NCI-H2171 treated with DMSO at 0.1 percent for 48 hours (cell line): ENCODE measurements at regions not wholly inside any gene's neighbourhood (a gene's known extent, or its start where the extent isn't known, plus 50 kb on each side); places are given as distances from the start of the nearest gene placed in this dataset.
A peak's percentile ranks its signal among the peaks of the same experiment; 100 is the strongest.
"Not testable (repeated sequence)": the region's sequence is repeated elsewhere in the genome, so short reads cannot be mapped to it uniquely, and the experiment has no call there.

Experiments
- DNase-seq: peaks from one replicate; lab custom pipeline; 2025; lab: John Stamatoyannopoulos, UW

- DNase-seq: no peak
Measured at GRCh38 chr21:27070861-27071670, 104.2 kb upstream of the ADAMTS5 start.

DNA sequence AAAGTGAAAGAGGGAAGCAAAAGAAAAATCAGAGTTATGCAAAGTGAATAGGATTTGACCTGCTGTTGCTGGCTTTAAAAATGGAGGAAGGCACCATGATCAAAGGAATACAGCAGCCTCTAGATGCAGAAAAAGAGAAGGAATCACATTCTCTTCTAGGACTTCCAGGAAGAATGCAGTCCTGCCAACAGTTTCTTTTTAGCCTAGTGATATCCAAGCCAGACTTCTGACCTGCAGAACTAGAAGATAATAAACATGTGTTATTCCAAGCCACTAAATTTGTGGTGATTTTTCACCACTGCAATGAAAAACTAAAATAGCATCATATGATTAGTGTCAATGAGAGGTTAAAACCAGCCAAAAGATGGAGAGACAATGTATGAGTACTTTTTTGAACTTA lies 101.9 kb upstream of the ADAMTS5 start:
- DNase-seq: no peak

DNA sequence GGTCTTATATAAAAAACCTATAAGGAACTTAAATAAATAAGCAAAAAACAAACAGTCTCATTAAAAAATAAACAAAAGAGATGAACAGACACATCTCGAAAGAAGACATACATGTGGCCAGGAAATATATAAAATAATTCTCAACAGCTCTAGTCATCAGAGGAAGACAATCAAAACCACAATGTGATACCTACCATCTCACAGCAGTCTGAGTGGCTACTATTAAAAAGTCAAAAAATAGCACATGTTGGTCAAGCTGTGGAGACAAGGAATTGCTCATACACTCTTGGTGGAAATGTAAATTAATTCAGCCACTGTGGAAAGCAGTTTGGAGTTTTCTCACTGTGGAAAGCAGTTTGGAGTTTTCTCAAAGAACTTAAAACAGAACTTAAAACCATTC lies 100.3 kb upstream of the ADAMTS5 start:
- no peak for DNase-seq

DNA sequence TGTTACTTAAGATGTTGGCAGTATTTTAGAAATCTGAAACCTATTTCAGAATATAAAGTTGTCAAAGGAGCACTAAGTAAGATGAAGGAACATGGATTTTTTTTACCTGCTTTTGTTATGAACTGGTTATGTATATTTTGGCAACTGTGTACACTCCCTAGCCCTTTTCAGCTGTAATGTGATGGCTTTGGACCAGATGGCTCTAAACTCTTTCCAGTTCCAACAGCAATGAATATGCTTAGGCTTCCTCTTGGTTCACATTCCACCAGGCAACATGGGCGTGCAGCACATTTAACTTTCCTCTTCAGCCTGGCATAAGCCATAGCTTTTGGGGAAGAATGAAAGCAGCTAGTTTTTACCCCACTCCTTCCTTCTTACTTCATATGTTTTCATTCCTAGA lies 95.6 kb upstream of the ADAMTS5 start:
- no peak for DNase-seq

DNA sequence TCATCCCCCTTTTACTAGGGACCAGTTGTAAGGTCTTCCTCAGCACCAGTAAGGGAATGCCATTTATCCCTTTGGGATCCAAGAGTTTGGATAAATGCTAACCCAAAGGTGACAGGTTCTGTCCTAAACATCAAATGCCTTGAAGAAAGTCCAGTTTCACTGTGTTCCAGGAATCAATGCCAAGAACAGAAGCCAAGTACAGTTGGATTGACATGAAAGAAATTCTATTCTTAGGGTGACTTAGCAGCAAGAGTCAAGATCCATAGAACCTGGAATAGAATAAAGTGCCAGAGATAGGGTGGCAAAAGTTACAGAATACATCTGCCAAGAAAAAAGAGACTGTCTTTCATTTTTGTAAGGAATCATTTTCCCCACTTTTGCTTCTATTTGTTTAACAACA lies 94.9 kb upstream of the ADAMTS5 start:
- DNase-seq: no peak

DNA sequence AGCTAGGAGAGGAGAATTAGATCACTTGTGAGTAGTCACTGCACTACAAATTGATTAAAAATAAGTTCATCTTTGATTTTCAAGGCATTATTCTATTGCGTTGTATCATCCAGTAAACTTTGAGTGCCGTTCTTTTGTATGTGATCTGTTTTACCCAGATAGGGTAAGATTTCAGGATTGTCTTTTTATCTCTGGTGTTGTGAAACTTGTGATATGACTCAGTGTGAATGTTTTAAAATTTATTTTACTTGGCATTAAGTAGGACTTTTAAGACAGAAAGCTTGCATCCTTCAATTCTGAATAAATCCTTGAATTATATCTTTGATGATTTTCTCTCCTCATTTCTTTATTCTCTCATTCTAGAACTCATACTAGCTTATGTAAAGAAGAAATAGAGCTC lies 93.3 kb upstream of the ADAMTS5 start:
- DNase-seq: no peak

GRCh38 chr21:27058673-27059605 lies 92.1 kb upstream of the ADAMTS5 start:
- DNase-seq: no peak

GRCh38 chr21:27057997-27058396 lies 91.1 kb upstream of the ADAMTS5 start:
- DNase-seq: no peak

DNA sequence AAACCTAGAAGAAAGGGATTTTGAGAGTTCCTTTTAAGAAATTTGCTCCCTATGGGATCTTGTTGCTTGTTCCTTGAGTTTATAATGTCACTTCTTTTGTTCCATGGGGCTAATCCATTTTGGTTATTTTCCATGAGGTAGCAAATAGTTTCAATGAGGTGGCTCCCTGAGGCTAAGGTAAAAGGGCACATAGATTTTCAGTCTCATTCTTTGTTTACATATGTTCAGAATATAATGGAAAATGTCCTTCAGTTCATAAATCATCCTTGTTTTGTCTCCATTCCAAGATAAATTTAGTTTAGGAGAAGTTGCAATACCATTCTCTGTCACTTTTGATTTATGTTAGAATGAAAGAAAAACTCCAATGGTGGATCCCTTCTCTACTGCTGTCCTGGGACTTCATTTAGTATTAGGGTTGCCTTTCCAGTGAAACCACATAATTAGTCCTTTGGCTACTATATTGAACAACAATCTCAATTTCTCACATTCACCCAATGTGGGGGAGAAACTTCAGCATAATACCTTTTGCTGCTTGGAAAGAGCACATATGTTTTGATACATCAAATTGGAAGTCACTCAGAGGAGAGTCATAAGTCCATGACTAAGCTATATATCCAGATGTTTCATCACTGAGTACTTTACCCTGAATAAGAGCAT lies 80.9 kb upstream of the ADAMTS5 start:
- DNase-seq: no peak

- no peak for DNase-seq
Measured at GRCh38 chr21:27047283-27047657, 80.4 kb upstream of the ADAMTS5 start.

DNA sequence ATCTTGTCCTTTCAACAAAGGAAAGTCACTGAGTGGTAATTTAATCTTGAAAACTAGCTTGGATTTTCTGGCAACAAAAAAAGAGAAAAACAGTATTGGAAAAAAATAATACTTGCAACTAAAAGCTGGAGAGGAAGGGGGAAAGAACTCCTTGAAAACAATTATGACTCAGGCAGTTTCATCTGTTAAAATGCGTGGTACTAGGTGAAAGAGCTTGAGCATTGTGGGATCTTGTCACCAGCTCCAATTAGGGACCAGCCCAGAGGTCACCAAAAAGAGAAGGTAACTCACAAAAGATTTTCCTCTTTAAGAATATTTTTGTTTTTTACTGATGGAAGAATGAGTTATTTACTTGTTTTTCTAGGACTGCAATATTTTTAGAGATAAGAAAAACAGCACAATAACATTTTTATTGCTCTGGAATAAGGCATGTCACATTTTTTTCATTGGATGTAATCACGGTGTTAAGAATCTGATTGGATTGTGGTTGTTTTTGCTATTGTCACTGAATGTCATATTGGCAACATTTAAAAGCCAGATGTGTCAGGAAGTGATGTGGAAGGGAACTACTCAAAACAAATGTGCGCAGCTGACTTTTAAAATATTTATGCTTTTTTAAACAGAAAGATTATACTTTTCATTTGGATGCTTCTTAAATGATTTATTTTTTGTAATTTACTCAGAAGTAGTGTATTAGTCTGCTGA lies 78.5 kb upstream of the ADAMTS5 start:
- DNase-seq: no peak

DNA sequence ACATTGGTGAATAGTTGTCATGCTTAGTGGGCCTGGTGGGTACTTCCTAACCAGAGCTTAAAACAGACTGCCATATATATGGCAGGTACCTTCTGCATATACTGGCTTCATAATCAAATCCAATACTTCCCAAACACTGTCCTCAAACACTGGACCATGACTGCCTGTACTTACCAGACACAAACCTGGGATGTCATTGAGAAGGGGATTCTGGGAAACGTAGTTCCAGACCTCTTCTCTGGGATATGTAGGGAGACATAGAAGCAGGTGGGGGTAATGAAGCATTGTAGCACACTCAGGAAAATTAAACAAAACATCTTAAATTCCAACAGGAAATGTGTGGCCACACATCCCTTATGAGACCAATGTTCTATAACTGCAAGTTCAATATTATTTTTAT lies 76.5 kb upstream of the ADAMTS5 start:
- DNase-seq: peak; percentile 25

- no peak for DNase-seq
Measured at GRCh38 chr21:27040738-27041469, 74.0 kb upstream of the ADAMTS5 start.

- peak; percentile 46 for DNase-seq
Measured at GRCh38 chr21:27036736-27037301, 69.9 kb upstream of the ADAMTS5 start.

DNA sequence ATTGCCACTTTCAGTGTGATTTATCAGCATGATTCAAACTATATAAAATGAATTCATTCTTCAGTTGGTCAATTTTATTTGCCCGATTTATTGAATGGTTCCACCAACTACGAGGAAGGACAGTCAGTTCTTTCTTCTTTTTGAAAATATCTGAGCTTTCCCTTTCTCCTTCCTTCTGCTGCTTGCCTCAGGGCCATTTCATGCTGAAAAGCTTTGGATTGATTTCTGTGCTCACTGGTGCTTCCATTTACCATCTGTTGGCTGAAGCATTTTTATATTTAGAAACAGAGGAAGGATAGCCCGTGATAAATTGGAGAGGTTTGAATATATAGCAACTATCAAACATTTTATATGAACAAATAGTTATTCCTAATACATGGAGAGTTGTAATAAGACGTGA lies 68.9 kb upstream of the ADAMTS5 start:
- DNase-seq: peak; percentile 88

DNA sequence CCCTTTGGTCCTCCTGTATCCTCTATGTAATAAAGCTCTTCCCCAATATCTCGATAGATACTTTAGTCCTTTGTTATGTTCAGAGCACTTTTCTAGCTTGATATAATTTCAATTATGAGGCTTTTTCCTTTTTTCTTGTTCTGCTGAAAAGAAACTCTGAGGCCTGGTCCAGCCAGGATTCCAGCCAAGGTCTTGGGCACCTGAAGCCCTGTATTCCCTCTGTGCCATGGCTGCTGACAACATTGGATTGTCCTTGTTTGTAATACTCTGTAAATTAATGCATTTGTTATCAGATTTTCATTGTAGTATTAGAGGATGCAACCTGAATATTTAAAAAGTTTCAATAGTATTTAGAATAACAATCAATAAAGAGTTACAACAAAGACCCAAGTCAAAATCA lies 67.9 kb upstream of the ADAMTS5 start:
- no peak for DNase-seq

DNA sequence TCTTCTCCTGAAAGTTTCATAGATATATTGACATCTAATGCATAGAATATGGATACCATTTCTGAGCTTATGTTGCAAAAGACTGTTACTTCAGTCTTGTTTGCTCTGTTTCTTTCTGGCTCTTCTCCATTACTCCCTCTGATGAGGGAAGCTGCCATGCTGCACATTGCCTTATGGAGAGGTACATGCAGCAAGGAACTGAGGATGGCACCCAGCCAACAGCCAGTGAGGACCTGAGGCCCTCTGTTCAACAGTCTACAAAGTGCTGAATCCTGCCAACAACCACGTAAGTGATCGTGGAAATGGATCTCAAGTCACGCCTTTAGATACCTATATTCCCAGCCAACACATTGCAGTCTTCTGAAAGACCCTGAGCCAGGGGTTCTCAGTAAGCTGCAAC lies 66.6 kb upstream of the ADAMTS5 start:
- DNase-seq: peak; percentile 75

GRCh38 chr21:27026501-27026900 lies 59.6 kb upstream of the ADAMTS5 start:
- no peak for DNase-seq

DNA sequence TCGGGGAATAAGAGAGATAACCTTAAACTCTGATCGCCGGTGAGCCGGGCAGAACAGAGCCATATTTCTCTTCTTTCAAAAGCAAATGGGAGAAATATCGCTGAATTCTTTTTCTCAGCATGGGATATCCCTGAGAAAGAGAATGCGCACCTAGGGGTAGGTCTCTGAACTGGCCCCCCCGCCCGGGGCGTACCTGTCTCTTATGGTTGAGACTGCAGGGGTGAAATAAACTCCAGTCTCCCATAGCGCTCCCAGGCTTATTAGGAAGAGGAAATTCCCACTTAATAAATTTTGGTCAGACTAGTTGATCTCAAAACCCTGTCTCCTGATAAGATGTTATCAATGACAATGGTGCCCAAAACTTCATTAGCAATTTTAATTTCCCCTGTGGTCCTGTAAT lies 58.8 kb upstream of the ADAMTS5 start:
- not testable (repeated sequence) for DNase-seq

DNA sequence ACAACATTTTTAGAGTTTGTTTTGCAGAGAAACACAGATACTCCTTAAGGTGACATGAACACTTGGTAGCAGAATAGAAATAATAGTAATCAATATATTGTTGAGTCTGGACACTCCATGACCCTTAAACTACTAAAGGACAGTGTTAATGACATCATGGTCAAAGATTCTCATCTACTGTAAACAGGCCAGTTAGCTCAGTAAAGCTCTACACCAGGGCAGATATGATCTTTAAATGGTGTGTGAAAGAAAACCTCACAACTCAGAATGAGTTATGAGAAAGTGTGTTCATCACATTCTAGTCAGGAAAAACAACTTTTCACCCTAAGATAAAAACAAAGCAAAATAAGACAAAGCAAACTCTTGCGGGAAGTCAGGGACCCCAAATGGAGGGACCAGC lies 58.1 kb upstream of the ADAMTS5 start:
- DNase-seq: no peak

DNA sequence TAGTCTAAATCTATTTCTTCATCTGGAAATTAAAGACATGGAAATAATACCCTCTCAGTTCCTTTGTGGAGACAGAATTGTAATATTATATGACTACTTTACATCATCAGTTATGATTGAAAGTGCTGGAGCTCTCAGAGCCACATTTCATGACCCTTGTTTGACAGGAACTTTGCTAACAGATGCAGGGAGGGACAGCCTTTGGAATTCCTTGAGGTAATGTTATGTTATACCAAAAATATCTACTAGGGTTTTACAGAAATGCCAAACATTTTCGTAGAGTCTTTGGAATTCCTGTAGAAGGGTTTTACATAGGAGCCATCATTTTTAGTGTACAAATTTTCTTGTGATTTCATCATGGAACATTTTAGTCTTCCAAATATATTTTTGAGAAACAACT lies 57.4 kb upstream of the ADAMTS5 start:
- DNase-seq: no peak
